ENCODE measurements at regions not wholly inside any gene's neighbourhood (a gene's known extent, or its start where the extent isn't known, plus 50 kb on each side); places are given as distances from the start of the nearest gene placed in this dataset.
"Not testable (repeated sequence)": the region's sequence is repeated elsewhere in the genome, so short reads cannot be mapped to it uniquely, and the experiment has no call there.

DNA sequence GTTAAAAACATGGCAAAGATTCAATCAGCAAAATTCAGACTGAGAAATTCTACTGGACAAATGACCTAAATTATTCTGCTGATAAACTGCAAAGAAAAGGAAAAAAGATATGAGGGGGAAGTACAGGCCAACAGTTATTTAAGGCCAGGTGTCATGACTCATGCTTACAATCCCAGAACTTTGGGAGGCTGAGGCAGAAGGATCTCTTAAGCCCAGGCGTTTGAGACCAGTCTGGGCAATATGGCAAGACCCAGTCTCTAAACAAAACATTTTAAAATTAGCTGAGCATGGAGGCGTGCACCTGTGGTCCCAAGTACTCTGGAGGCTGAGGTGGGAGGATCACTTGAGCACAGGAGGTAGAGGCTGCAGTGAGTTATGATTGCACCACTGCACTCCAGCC is 91.8 kb upstream of the USP15 start:
- no peak for DNase-seq

- DNase-seq = no peak
Measured at GRCh38 chr12:62170241-62170640, 90.0 kb upstream of the USP15 start.

GRCh38 chr12:62190689-62191490 is 69.3 kb upstream of the USP15 start:
- no peak for DNase-seq

- DNase-seq = peak; percentile 7
Measured at GRCh38 chr12:62191491-62192179, 68.6 kb upstream of the USP15 start.

DNA sequence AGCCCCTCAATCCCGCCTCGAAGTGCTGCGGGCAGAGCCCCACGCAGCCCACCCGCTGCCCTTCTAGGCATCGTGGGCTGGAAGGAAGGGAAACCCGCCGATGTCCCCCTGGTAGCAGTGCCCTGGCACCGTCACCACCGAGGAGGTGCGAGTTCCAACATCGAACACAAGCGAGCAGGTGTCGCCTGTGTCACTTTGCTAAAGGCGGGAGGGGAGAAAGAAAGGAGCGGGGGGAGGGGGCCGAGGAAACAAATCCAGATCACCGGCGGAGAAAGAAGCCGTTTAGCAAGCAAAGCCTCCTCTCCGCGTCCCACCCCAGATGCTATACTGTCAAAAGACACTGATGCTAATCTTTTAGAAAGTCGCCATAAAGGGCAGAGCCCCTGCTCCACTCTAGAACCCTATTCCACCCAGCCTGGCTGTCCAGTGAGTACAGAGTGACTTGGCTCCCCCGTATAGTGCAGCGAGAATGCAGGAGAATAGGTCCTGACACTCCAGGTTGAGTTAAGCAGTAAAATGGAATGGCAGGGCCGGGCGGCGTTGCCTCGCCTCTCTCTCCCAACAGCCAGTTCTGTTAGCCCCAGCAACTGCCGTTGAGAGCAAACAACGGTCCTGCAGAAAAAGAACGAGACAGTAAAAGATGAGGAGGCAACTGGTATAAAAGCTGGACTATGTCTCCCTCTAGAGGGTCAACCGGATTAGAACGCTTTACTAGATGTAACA is 67.9 kb upstream of the USP15 start:
- peak; percentile 90 for DNase-seq

- no peak for DNase-seq
Measured at GRCh38 chr12:62192903-62193250, 67.3 kb upstream of the USP15 start.

DNA sequence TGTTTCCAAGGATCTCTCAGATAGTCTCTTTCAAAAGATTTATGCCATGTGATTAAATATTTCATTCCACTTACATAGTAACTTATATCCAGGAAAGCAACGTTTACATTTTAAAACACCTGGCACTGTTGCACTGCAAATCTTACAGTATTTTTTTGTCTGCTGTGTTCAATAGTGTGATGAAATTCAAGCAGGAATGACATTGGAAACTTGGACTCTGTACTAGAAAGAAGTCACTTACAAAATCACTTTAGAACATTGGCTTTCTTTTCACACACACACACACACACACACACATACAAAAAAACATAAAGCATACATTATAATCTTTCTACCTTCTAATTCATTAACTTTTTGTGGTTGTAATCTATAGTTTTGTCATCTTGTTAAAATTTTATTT is 66.2 kb upstream of the USP15 start:
- no peak for DNase-seq

DNA sequence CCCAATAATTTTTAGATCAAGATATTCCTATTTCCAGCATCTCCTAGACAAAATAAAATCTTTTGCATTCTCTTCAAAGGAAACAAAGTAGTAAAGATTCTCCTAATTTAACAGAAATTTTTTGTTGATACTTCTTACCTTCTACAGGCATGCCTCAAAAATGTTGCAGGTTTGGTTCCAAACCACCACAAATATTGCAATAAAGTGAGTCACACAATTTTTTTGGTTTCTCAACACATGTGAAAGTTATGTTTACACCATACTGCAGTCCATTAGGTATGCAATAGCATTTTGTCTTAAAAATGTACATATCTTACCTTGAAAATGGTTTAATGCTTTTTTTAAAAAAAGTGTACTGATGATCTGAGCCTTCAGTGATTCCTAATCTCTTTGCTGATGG is 65.6 kb upstream of the USP15 start:
- DNase-seq = no peak

- DNase-seq = no peak
Measured at GRCh38 chr12:62196146-62196545, 64.1 kb upstream of the USP15 start.

DNA sequence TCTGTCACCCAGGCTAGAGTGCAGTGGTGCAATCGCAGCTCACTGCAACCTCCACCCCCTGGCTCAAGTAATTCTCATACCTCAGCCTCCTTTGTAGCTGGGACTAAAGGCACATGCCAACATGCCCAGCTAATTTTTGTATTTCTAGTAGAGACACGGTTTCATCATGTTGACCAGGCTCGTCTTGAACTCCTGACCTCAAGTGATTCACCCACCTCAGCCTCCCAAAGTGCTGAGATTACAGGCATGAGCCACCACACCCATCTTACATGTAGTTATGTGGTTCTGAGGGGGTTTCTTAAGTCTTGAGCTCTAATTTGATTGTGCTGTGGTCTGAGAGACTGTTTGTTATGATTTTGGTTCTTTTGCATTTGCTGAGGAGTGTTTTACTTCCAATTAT is 57.3 kb upstream of the USP15 start:
- DNase-seq = not testable (repeated sequence)

DNA sequence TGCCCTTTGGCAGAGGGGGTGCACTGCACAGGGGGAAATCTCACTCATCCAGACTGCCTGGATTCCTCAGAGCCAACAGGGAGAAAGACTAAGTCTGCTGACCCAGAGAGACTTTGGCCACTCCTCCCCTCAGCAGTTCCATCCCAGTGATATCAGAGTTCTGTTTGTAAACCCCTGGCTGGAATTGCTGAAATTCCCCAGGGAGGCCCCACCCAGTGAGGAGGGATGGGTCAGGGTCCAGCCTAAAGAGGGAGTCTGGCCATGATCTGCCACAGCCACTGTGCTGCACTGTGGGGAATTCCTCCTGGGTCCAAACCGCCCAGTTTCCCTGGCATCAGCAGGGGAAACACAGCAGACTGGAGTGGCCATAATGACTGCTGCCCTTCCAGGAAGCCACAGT is 54.9 kb upstream of the USP15 start:
- DNase-seq = no peak

DNA sequence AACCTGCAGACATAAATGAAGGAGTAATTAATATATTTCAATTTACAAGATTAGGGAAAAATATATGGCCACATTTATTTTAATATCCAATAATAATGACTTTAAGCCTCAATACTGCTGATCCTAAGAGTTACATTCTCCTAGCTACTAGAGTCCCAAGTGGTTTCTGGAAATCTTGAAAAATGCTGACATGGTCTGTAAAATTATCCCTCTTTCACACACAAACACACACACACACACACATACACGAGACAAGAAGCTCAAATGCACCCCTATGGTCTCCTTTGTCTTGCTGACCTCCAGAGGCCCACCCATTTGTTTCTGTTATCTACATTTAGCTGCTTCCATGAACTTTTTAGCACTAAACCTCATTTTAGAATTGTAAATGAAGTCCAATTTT is 53.0 kb upstream of the USP15 start:
- no peak for DNase-seq

All from NCI-H187 treated with DMSO at 0.1 percent for 48 hours (cell line).